B cell (primary cell): ENCODE measurements at regions not wholly inside any gene's neighbourhood (a gene's known extent, or its start where the extent isn't known, plus 50 kb on each side); places are given as distances from the start of the nearest gene placed in this dataset.

Source experiments
- ATAC-seq: fragments of 200-7000 bp; cut with Tn5 transposase; one replicate; pipeline ENCODE4 v1.10.0; 2021; ENCODE audit warnings: low read depth, mild to moderate bottlenecking, moderate number of reproducible peaks, moderate library complexity
- CTCF ChIA-PET: fragments of 350-600 bp; sonication (Branson Sonifier 250); formaldehyde crosslinking; loops from one replicate; lab custom pipeline; 2021; ENCODE audit warnings: antibody characterized with exemption, inconsistent platforms; lab: Charles Lee
- POLR2A ChIA-PET: fragments of 350-600 bp; sonication (Branson Sonifier 250); formaldehyde crosslinking; loops from one replicate; lab custom pipeline; 2021; ENCODE audit warnings: antibody characterized with exemption; lab: Charles Lee
- DNase-seq: peaks from one replicate; pipeline ENCODE4 v3.0.0; 2013
- H2AFZ ChIP-seq: 2 replicates; pipeline ENCODE4 v1.6.1; 2012; ENCODE audit warnings: mild to moderate bottlenecking, low read depth, low read length; ENCODE audit not compliant: insufficient read depth, poor library complexity, severe bottlenecking
- H3K27ac ChIP-seq, 2 donors: 1 replicate in 1 of 2; 2 replicates in 1 of 2; pipeline ENCODE4 v1.5.1; 2012 to 2013; ENCODE audit warnings: low read length in 2 of 2, mild to moderate bottlenecking in 2 of 2, moderate library complexity in 1 of 2
- H3K27me3 ChIP-seq, 4 experiments: fragments of 200-600 bp in 1 of 4; sonication (generic) in 1 of 4; replicated peaks in 1 of 4; 1 replicate in 2 of 4; 2 replicates in 2 of 4; pipeline versions ENCODE4 v1.6.1 to v1.7.0; 2013 to 2016; ENCODE audit warnings: low read length in 3 of 4, mild to moderate bottlenecking in 2 of 4, mixed read lengths in 1 of 4, moderate library complexity in 1 of 4; ENCODE audit not compliant: insufficient read depth in 4 of 4, control insufficient read depth in 3 of 4; ENCODE audit errors: control extremely low read depth in 1 of 4
- H3K36me3 ChIP-seq, 2 experiments: replicated peaks in 1 of 2; 1 replicate in 1 of 2; 2 replicates in 1 of 2; pipeline versions ENCODE4 v1.6.1 to v1.7.1; 2013; ENCODE audit warnings: low read length in 1 of 2; ENCODE audit not compliant: insufficient read depth in 2 of 2, control insufficient read depth in 1 of 2; ENCODE audit errors: control extremely low read depth in 1 of 2, extremely low read depth in 1 of 2
- H3K4me1 ChIP-seq, 2 donors: fragments of 200-600 bp in 1 of 2; sonication (generic) in 1 of 2; 1 replicate in 1 of 2; 2 replicates in 1 of 2; pipeline versions ENCODE4 v1.5.1 to v1.6.1; 2013 to 2017; ENCODE audit warnings: low read length in 2 of 2; ENCODE audit not compliant: control insufficient read depth in 2 of 2, insufficient read depth in 2 of 2
- H3K4me2 ChIP-seq: replicated peaks from 2 replicates; pipeline ENCODE3; 2012; ENCODE audit warnings: mild to moderate bottlenecking, low read depth, low read length; ENCODE audit not compliant: poor library complexity, severe bottlenecking
- H3K4me3 ChIP-seq, 5 experiments: fragments of 200-600 bp in 1 of 5; sonication (generic) in 1 of 5; 1 replicate in 3 of 5; 2 replicates in 2 of 5; pipeline versions ENCODE4 v1.5.1 to v1.7.0; 2011 to 2016; ENCODE audit warnings: low read length in 4 of 5, mild to moderate bottlenecking in 4 of 5, low read depth in 2 of 5, control low read depth in 1 of 5, moderate library complexity in 1 of 5; ENCODE audit not compliant: insufficient read depth in 1 of 5; ENCODE audit errors: control extremely low read depth in 1 of 5, extremely low read depth in 1 of 5
- H3K79me2 ChIP-seq: fragments of 200-600 bp; sonication (generic); one replicate; pipeline ENCODE4 v1.6.0; 2016; ENCODE audit warnings: low read length; ENCODE audit not compliant: control insufficient read depth, insufficient read depth
- H3K9ac ChIP-seq: fragments of 200-600 bp; sonication (generic); 2 replicates; pipeline ENCODE4 v1.6.1; 2017; ENCODE audit warnings: mild to moderate bottlenecking, low read length, moderate library complexity
- H3K9me3 ChIP-seq, 3 donors: one replicate each; pipeline versions ENCODE4 v1.6.1 to v1.7.1; 2013; ENCODE audit warnings: low read length in 2 of 3; ENCODE audit not compliant: control insufficient read depth in 2 of 3, insufficient read depth in 1 of 3; ENCODE audit errors: control extremely low read depth in 1 of 3
- H4K20me1 ChIP-seq: 2 replicates; pipeline ENCODE4 v1.6.0; 2012; ENCODE audit warnings: mild to moderate bottlenecking, low read length; ENCODE audit not compliant: insufficient read depth, control insufficient read depth, poor library complexity, severe bottlenecking
- H3K27ac Mint-ChIP-seq: one replicate; pipeline ENCODE4 v1.8.0; 2021; ENCODE audit warnings: mixed read lengths
- H3K27me3 Mint-ChIP-seq: one replicate; pipeline ENCODE4 v1.8.0; 2021; ENCODE audit warnings: mixed read lengths
- H3K4me1 Mint-ChIP-seq: one replicate; pipeline ENCODE4 v1.8.0; 2021; ENCODE audit warnings: mixed read lengths
- H3K4me3 Mint-ChIP-seq: one replicate; pipeline ENCODE4 v1.8.0; 2021; ENCODE audit warnings: mixed read lengths
- H3K9me3 Mint-ChIP-seq: one replicate; pipeline ENCODE4 v1.8.0; 2022; ENCODE audit warnings: mixed read lengths; ENCODE audit not compliant: insufficient read depth
- CTCF ChIP-seq: fragments of 200-600 bp; IDR thresholded peaks from one replicate; pipeline ENCODE4 v1.8.0; 2022; ENCODE audit warnings: antibody characterized with exemption, mild to moderate bottlenecking
- EZH2 ChIP-seq: IDR thresholded peaks from 2 replicates; pipeline ENCODE4 v1.6.1; 2012; ENCODE audit warnings: borderline replicate concordance, low read depth, mild to moderate bottlenecking, moderate library complexity, low read length; ENCODE audit not compliant: insufficient read depth, poor library complexity, severe bottlenecking
- WGBS: methylation state at CpG from one replicate; pipeline ENCODE4 v1.1.5; 2013; ENCODE audit warnings: missing lambda C conversion rate; ENCODE audit not compliant: insufficient coverage; 5-methylcytosine and 5-hydroxymethylcytosine counted together
- intact Hi-C: fragments of 100-400 bp; cut with micrococcal nuclease; formaldehyde crosslinking; loops from one replicate; pipeline ENCODE4 v1.10.0; 2022

GRCh38 chrX:113743069-113743468, 840.8 kb upstream of the HTR2C start:
- Mint-ChIP-seq H3K9me3 (no peaks in the 10 kb centered on the region), H3K27me3 (no peaks in the 10 kb centered on the region), H3K27ac (peak overlapping the region; percentile 85), H3K4me3 (peak overlapping the region; percentile 26), H3K4me1 (peaks cover 50% of the 10 kb centered on the region)
- Histone ChIP-seq H4K20me1 (no peaks in the 10 kb centered on the region), H3K4me1 (peaks cover 38 to 50% of the 10 kb centered on the region in 2 donors), H3K9me3 (peaks cover 0 to 4% (median 0%) of the 10 kb centered on the region in 3 donors), H3K9ac (no peak overlapping the region), H3K79me2 (no peaks in the 10 kb centered on the region), H3K4me3 (no peak overlapping the region), H3K27ac (peak overlapping the region; percentile 60 to 63), H3K36me3 (no peaks in the 10 kb centered on the region), H3K27me3 (no peaks in the 10 kb centered on the region), H3K4me2 (peak overlapping the region; percentile 39), H2AFZ (no peak overlapping the region)
- POLR2A ChIA-PET, result no interaction called here
- CTCF ChIA-PET, result no interaction called here
- no CpG with 5 or more reads among the region's 1 CpG for WGBS
- peak; percentile 72 for ATAC-seq
- intact Hi-C loops, result loop anchor here (10.0 kb wide), 1 partner anchor 332 kb away; no protein-coding TSS in a partner anchor
- TF ChIP-seq EZH2, result no peak
- TF ChIP-seq CTCF, result no peak
- DNase-seq, result peak; percentile 64

- no peaks in the 10 kb centered on the region for H4K20me1 ChIP-seq
- intact Hi-C loops, result loop anchor here (10.0 kb wide), 1 partner anchor 333 kb away; no protein-coding TSS in a partner anchor
- Mint-ChIP-seq H3K4me1 (peaks cover 42% of the 10 kb centered on the region), H3K27me3 (no peaks in the 10 kb centered on the region), H3K4me3 (no peak overlapping the region), H3K9me3 (no peaks in the 10 kb centered on the region), H3K27ac (peak overlapping the region; percentile 63)
- H3K9ac ChIP-seq, result no peak overlapping the region
- peaks cover 34 to 39% of the 10 kb centered on the region in 2 donors for H3K4me1 ChIP-seq
- H3K36me3 ChIP-seq, result no peaks in the 10 kb centered on the region
- DNase-seq, result peak; percentile 11
- no CpG with 5 or more reads among the region's 2 CpGs for WGBS
- no peak overlapping the region for H3K4me2 ChIP-seq
- H3K4me3 ChIP-seq, result no peak overlapping the region
- ChIA-PET POLR2A (no interaction called here), CTCF (interaction anchor here (1.1 kb wide), 1 partner anchor 15 kb away, joined by 5 read pairs; no protein-coding TSS in a partner anchor)
- TF ChIP-seq CTCF (no peak), EZH2 (no peak)
- ATAC-seq, result no peak
- H3K27ac ChIP-seq, result peak overlapping the region in 1 of 2 donors; percentile 34
- no peaks in the 10 kb centered on the region for H3K79me2 ChIP-seq
- no peaks in the 10 kb centered on the region for H3K27me3 ChIP-seq
- no peak overlapping the region for H2AFZ ChIP-seq
- peaks cover 0 to 4% (median 0%) of the 10 kb centered on the region in 3 donors for H3K9me3 ChIP-seq
Measured at GRCh38 chrX:113741744-113742143, 842.1 kb upstream of the HTR2C start.
